ENCODE measurements at regions not wholly inside any gene's neighbourhood (a gene's known extent, or its start where the extent isn't known, plus 50 kb on each side); places are given as distances from the start of the nearest gene placed in this dataset.
A peak's percentile ranks its signal among the peaks of the same experiment; 100 is the strongest.

DNA sequence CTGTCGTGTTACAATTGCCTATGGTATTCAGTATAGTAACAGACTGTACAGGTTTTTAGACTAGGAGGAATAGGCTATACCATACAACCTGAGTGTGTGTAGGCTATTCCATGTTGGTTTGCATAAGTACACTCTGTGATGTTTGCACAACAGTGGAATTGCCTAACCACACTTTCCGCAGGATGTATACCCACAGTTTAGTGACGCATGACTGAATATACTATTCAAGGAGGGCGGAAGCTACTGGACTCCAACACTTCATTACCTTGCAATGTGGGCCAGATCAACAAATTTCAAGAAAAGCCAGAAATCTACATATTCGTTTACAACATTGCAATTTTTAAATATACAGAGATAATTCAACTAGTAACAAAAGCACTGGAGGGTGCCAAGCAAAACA lies 317.2 kb downstream of the PDGFC start:
- no peak for DNase-seq (ENCODE audit: low read depth, low spot score)

DNA sequence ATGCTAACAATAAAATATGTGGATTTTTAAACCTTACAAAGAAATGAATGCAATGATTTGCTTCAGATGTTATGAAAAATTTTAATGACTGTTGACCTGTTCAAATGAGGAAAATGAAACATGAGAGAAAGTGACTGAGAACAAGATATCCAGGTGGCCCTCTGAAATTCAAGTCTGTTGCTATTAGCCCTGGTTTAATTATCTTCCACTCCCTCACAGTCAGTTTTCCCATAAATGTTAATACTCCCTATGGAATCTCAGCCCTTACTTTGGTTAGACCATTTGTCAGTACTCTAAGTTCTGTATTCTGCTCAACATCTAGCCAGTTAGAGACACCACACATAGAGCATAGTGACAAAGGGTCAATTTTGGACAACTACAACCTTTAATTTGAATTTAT lies 327.8 kb downstream of the PDGFC start:
- DNase-seq (ENCODE audit: low read depth, low spot score): no peak

DNA sequence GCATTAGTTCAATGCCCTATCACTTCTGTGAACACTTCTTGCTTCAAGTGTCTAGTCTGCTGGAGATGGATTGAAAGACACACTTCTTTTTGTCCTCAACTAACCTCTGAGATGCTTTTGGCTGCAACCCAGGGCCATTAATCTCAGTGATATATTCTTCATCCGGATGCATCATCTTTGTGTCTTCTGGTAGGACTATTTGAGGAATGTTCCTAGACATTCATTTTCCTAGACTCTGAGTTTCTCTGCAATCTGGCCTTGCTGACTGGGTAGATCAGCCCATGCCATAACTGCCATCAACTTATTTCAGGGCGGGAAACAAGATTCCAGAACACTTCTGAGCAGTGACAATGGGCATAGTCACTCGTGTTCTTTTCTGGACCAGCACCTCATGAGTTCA lies 329.4 kb downstream of the PDGFC start:
- DNase-seq (ENCODE audit: low read depth, low spot score): no peak

DNA sequence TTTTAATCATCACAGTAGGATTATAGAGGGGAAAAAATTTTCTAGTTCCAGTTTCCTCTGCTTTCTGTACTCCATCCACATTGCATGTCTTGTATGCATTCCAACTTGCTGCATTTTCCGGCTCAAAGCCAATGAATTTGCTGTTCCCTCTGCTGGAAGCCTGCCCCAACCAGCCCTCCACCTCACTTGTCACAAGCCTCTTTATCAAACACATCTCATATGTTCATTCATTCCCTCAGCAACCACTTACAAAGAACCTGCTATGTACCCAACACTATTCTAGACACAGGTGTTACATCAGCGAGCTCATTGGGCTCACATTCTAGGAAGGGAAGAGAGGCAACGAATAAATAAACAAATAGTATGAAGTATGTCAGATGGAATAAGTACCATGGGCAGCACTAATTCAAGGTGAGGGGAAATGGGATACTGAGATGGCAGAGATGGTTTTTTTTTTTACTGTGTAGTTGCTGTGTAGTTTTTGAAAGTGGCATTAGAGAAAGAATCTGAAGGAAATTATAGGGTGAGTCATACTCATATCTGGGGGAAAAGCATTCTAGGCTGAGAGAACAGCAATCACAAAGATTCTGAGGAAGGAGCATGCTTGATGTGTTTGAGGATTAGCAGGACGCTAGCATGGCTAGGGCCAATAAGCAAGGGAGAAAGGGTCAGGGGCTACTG lies 332.5 kb downstream of the PDGFC start:
- no peak for DNase-seq (ENCODE audit: low read depth, low spot score)

DNA sequence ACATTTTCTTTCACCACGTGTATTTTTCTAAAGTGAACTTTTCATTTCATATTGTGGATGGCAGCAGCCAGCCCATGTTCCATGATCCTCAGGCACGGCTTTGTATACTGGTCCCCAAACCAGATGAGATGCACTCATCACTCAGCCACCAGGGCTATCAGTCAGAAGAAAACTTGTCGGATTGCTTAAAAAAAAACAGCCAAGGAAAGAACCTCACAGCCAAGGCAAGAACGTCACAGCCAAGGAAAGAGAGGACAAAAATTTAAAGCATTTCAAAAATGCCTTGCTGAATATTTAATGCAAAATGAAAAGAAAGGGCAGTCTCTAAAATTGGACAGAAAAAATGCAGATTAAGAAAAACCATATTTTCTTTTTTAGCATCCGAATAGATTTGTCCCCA lies 333.3 kb downstream of the PDGFC start:
- DNase-seq (ENCODE audit: low read depth, low spot score): no peak

DNA sequence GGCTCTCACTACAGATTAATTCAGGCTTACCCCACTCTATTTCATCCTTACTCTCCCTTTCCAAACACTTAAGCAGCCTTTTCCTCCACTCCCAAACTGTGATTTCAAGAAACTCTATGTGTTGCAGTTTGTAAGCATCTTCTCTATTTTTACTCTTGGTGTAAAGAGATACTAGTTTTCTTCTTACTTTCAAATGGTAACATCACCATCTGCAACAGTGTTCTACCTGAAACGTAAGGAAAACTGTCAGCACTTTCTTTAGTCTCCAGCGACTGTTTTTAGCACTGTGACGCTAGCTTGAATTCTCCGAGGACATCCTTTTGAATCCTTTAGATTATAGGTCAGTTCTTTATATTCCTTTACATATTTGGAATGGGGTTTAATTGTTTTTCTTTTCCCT lies 335.2 kb downstream of the PDGFC start:
- DNase-seq (ENCODE audit: low read depth, low spot score): no peak

DNA sequence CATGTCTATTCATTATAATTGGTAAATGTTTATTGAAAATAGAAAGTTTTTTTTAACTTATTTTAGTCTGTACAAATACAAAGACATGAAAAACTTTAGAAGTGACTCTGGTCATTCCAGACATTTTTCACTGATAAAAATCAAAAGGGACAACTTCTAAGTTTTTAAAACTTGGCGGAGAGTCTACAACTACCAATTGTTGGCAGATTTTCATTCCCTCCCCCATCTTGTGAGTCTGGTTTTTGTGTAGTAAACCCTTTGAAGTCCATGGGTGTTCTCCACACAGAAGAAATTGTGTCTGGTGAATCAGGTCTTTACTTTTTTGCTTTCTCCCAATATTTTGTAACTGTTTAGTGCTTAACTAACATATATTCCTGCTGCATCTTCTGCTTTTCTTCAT lies 336.5 kb downstream of the PDGFC start:
- DNase-seq (ENCODE audit: low read depth, low spot score): no peak

DNA sequence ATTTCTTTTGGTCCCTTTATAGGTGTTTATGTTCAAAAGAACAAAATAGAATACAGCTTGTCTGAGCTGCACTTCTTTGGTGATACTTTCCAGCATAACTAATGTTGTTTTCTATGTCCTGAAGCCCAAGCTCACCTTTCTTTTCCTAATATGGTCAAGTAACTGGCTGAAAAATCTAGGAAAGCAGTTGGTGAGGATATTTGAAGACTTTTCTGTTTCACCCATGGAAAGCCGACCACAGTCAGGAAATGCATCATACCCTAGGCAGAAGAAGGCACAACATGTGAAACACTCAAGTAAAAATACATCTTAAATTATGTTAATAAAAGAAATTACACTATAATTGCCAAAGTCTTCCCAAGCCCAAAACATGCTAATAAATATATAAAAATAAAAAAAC lies 337.0 kb downstream of the PDGFC start:
- DNase-seq (ENCODE audit: low read depth, low spot score): no peak

DNA sequence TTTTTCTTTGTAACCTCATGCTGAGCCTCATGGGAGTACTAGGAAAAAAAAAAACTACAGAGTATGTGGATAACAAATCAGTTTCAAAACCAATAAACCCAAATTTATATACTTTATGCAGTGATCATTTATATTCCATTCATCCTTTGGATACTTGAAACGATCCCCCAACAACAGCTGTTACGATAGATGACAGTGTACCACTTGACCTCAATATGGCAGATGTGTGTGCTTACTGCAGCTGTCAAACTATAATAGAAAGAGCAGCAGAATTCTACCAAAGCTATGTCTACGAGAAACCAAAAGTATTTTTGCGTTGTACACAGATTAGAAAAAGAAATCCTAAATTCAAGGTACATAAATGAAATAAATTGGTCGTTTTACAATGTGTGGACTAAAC lies 337.8 kb downstream of the PDGFC start:
- DNase-seq (ENCODE audit: low read depth, low spot score): no peak

DNA sequence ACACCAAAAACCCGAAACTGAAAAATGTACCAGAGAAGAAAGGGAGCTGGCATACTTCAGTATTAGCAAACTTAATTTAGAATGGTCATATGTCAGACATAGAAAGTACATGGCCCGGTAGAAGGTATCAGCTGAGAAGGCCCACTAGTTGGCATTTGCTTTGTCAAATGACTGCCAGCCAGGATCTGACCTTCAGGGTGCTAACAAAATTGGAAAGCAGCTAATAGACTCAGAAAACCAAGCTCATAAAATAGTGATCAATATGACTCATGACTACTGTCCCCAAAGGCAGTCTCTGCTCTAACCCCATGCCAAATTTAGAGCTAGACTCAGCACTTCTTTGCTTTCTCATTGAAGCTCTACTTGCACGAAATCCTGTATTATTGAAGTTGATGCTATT lies 342.7 kb downstream of the PDGFC start:
- DNase-seq (ENCODE audit: low read depth, low spot score): no peak

DNA sequence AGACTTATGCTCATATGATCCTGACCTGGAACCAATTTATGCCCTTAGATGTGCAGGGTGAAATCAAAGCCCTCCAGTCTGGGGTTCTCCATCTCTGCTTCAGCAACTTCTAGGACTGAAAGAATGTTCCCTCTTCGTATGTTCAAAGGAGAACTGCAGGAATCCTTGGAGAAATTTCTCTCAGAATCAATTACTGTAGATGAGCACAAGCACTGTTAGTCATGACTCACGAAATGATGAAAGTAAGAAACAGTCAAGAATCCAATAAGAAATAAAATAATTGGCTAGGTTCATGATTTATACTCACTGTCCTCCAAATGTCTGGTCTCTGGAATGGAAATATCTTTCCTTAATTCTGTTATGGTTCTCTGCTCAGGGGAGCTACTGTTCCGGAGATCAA lies 348.2 kb downstream of the PDGFC start:
- DNase-seq (ENCODE audit: low read depth, low spot score): no peak

DNA sequence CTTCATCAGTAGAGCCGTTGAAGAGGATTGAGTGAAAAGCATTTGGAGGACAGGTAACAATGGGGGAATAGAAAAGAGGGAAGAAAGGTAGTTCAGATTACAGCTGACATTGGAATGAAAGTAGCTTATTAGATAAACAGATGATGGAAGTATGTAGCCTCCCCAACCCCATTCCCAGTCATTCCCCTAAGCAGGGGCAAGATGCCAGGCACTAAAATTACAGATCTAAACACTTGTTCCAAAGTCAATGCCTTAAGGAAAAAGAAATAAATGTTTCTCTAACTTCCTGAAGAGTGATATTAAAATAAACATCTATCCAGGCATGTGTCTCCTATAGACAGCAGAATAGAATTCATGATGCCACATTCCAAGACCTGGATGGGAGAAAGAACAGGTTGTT lies 350.8 kb downstream of the PDGFC start:
- DNase-seq (ENCODE audit: low read depth, low spot score): no peak

DNA sequence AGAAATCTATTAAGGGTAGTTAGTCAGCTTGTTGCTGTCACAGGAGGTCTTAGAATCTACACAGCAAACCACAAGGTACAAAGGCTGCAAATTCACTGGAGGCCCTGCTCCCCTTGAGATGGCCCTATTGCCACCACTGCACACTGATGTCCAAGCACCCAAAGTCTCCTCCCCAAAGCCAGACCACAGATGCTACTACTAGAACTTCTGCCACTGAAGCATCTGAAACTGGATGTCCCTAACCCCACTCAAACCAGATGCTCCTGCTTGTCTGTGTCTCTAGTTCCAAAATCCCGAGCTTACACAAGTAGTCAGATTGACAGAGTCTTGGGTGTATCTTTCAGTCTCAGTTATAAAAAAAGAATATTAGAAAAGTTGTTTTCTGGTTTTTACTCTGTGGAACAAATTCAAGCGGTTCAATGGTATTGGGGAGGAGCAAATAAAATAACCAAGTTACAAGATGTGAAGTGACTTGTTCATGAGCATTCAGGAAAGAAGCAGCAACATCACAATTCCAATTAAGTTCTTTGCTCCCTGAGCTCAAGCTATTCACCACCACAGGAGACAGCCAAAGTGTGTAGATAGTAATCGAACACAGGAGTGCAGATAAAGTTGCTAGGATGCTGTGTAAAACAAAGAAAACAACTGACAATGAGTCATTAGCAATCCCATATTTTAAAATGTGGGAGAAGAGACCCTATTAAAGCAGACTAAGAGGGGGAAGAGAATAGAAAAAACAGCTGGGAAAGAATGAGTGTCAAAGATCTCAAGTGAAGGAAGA lies 352.3 kb downstream of the PDGFC start:
- no peak for DNase-seq (ENCODE audit: low read depth, low spot score)

DNA sequence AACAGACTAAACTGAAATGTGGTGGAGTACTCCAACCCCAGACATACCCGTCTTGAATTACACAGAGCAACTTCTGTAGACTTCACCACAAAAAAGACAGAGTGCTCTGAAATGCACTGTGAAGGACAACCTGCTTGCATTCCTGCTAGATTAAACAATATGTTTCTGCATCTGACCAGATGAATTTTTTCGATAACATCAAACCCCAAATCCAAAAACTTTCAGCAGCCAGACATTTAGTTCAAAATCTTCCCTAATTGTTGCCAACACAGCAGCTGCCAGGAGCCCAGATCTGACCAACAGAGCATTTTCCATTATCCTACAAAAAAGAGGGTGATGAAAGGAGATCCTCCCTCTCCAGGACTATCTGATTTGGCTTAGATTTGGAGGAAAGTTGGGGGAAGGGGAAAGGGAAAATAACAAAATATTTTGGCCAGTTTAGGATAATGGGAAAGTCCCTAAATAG lies 356.5 kb downstream of the PDGFC start:
- DNase-seq (ENCODE audit: low read depth, low spot score): no peak

DNA sequence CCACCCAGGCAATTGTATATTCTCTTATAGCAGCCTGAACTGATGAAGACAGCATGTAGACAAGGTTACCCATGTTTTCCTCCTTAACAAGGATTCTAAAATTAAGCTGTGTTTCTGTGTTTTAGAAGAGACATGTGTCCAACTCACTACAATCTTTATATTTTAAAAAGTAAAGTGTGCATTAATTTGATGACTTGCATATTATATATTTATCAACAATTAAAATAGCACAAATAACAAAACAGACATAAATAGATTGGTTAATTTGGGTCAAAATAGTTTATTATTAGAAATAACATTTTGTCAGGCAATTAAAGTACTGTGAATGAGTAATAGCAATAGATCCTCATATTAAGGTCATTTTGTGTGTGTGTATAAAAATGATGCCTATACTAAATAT lies 357.1 kb downstream of the PDGFC start:
- DNase-seq (ENCODE audit: low read depth, low spot score): no peak

DNA sequence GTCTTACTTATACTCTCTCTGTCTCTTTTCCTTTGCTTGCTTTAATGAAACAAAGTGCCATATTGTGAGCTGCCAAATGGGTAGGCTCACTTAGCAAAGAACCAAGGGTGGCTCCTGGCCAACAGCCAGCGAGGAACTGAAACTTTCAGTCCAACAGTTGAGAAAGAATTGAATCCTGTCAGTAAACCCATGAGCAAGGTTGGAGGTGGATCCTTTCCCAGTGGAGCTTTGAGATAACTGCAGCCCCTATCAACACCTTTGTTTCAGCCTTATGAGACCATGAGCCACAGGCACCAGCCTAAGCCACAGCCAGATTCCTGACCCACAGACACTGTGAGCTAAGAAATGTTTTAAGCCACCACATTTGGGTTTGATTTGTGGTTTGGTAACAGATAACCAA lies 362.2 kb downstream of the PDGFC start:
- no peak for DNase-seq (ENCODE audit: low read depth, low spot score)

DNA sequence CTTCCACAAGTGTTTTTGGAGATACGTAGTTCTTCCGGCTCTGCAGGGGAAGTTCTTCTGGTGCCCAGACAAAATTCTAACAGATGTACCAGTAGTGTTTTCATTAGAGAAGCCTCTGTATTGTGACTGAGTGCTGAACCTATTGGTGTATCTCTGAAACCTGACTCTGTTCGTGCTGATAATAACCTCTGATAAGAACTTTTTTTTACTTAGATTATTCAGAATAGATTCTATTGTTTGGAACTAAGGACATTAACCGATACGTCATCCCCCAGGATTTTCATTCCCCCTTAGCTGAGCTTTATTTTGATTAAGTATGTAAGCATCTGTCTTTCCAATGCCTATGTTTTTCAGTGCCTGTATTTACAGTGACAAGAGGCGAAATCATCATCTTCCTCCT lies 362.9 kb downstream of the PDGFC start:
- DNase-seq (ENCODE audit: low read depth, low spot score): no peak

DNA sequence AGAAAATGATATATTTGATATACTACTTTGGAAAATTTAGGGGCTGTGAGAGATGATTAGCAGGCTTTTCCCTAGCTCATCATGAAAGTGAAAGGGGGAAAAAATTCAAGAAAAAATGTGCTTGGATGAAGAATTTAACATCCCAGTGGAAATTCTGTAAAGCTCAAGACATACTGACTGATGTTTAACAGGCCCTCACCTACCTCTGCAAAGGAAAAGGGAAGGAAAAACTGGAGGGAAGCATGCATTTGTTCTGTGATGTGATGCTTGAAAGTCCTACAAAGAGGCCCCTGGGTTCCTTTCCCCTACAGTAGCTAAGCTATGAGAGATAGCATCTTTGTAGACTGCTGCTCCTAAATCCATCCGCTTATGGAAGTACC lies 364.1 kb downstream of the PDGFC start:
- DNase-seq (ENCODE audit: low read depth, low spot score): no peak

DNA sequence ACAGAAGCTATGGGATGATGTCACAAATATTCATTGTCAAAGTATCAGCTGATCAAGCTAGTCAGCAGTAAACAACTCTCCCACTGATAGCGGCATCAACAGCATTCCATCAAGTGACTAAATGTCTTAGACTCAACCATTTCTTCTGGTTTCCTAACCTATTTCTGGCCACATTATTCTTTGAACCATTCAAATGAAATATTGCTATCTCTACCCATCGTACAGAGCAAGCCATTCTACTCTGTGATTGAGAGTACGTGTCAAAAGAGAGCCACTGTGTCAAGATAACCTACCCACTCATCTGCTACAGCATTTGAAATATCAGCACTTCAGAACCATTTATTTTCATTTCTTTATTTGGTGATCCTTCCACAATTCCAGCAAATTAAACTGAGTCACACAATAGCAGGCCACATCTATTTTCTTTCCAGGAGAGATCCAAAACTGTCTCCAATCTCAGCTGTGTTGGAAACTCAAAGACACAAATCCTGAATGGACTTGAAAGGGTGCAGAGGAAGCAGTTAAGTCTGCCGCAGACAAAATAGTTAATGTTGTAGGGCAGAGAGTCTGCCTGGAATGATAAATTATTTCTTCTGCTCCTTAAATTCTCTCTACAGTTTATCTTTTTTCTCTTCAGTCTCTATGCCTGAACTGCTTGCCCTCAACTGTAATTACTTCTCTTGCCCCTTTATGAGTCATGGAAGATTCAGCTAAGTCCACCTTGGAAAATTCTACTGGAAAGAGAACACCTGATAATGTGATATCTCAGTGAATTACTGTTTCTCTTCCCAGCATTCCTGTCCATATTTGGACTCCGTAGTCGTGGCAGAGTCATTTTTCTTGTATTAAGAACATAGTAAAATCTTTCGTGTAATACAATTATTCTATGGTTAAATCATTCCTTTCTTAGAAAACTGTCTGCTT lies 364.8 kb downstream of the PDGFC start:
- no peak for DNase-seq (ENCODE audit: low read depth, low spot score)

DNA sequence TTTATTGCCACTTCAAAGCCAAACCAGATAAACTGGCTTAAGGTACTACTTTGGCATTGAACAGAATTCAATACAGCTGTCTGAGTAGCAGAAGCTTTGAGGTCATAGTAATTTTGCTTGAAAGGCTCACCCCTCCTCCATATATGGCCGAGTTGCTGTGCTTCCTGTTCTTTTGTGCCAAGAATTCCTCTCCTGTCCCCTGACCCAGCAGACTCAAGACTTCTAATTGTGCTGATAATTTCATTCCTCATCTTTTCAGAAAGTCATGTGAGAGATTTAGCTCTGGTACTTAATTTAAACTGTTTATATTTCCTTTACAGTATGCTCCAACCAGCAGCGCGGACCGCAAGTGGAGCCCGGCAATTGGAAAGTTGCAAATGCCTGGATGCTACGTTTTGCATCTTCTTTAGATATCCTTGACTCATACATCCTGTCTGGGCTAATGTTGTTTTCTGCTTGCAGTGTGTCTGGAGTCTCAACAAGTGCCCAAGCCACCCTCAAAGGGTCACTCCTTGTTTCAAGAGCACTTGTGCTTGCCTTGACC lies 373.4 kb downstream of the PDGFC start:
- peak; percentile 22 for DNase-seq (ENCODE audit: low read depth, low spot score)

DNA sequence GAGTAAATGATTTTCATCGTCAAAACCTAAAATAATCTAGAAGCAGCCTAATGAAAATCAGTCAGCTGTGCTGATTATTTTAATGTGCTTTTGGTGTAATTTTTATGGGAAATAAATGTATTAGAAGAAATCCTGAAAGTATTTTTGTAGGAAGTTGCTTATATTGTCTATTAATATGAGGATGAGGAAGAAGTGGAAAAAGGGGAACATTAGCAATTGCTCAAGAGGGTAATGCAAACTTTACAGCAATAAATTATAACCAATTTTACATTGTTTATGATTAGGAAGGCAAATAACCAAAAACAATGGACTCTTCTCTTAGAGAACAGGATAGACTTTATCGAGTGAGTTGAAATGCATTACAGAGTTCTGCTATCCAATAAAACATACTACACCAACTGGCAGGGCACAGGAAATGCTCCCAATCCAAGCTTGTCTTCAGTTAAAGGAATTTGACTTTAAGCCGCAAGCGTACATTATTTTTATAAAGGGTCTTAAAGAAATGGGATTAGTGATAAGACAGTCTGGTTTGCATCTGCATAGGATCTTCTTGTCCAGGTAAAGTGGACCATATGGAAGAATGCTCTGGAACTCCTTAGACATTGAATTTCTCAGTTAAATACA lies 374.8 kb downstream of the PDGFC start:
- no peak for DNase-seq (ENCODE audit: low read depth, low spot score)

Measured in pulmonary artery endothelial cell (primary cell).